Thoracic aorta (tissue), 2 donors: ENCODE measurements at regions not wholly inside any gene's neighbourhood (a gene's known extent, or its start where the extent isn't known, plus 50 kb on each side); places are given as distances from the start of the nearest gene placed in this dataset.
"Not testable (repeated sequence)": the region's sequence is repeated elsewhere in the genome, so short reads cannot be mapped to it uniquely, and the experiment has no call there.

Source experiments
- ATAC-seq: fragments of 150-250 bp; one replicate; pipeline ENCODE4 v1.8.0; 2017; ENCODE audit warnings: low read depth; ENCODE audit not compliant: insufficient number of reproducible peaks, low FRiP score
- DNase-seq: peaks from one replicate; pipeline ENCODE4 v3.0.0-alpha.2; 2020; ENCODE audit warnings: low spot score
- H3K27ac ChIP-seq, 2 donors: fragments of 200-600 bp; sonication (generic); 1 replicate in 1 of 2; 2 replicates in 1 of 2; pipeline ENCODE4 v1.5.1; 2016; ENCODE audit warnings: mild to moderate bottlenecking in 2 of 2, moderate library complexity in 2 of 2
- H3K27me3 ChIP-seq: fragments of 200-600 bp; sonication (generic); replicated peaks from 2 replicates; pipeline ENCODE4 v1.6.0; 2016; ENCODE audit warnings: mild to moderate bottlenecking; ENCODE audit not compliant: insufficient read depth
- H3K36me3 ChIP-seq: fragments of 200-600 bp; sonication (generic); one replicate; pipeline ENCODE4 v1.5.1; 2016
- H3K4me1 ChIP-seq, 2 donors: fragments of 200-600 bp; sonication (generic); 1 replicate in 1 of 2; 2 replicates in 1 of 2; pipeline versions ENCODE4 v1.5.1 to v1.6.0; 2016; ENCODE audit warnings: low read depth in 2 of 2, mild to moderate bottlenecking in 1 of 2; ENCODE audit not compliant: control insufficient read depth in 1 of 2
- H3K4me3 ChIP-seq: fragments of 200-600 bp; sonication (generic); 2 replicates; pipeline ENCODE4 v1.5.1; 2016; ENCODE audit warnings: mild to moderate bottlenecking
- H3K9me3 ChIP-seq: fragments of 200-600 bp; sonication (generic); 2 replicates; pipeline ENCODE4 v1.5.1; 2016
- TF ChIP-seq, protein P1 (sequence below): fragments of 200-600 bp; sonication (generic); IDR thresholded peaks from one replicate; pipeline ENCODE4 v1.5.1; 2019; ENCODE audit warnings: antibody characterized with exemption

DNA sequence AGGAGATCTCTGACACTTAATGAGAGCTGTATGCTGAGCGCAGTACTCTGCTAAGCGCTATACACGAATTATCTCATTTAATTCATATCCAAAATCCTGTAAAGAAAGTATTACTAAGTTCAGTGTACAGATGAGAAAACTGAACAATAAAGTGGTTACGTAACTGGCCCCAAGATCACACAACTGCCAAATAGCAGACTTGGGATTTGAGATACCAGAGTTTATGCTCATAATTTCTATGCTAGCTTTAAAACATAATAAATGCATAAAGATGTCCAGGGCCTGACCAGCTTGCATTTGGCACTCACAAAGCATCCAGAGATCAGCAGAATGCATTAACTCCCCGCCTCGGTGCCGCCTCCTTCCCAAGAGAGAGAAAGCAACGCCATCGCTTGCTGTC lies 83.2 kb upstream of the PWP1 start:
- DNase-seq (no peak), ATAC-seq (no peak)
- TF ChIP-seq, protein P1, sequence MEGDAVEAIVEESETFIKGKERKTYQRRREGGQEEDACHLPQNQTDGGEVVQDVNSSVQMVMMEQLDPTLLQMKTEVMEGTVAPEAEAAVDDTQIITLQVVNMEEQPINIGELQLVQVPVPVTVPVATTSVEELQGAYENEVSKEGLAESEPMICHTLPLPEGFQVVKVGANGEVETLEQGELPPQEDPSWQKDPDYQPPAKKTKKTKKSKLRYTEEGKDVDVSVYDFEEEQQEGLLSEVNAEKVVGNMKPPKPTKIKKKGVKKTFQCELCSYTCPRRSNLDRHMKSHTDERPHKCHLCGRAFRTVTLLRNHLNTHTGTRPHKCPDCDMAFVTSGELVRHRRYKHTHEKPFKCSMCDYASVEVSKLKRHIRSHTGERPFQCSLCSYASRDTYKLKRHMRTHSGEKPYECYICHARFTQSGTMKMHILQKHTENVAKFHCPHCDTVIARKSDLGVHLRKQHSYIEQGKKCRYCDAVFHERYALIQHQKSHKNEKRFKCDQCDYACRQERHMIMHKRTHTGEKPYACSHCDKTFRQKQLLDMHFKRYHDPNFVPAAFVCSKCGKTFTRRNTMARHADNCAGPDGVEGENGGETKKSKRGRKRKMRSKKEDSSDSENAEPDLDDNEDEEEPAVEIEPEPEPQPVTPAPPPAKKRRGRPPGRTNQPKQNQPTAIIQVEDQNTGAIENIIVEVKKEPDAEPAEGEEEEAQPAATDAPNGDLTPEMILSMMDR = no peak

DNA sequence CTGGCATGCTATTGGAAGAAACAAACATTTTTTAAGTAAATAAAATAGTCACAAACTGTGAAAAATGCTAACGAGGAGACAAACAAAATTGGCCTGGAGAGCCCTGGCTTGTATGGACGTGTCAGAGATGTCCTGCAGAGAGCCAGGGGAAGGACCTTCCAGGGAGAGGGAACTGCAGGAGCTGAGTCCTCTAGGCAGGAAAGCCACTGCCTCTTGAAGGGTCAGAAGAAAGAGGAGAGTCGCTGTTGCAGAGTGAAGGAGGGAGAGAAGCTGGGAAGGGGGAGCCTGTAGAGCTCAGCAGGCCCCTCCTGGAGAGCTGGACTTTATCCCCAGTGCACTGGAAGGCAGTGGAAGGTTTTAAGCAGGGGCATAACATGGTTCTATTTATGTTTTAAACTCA lies 80.3 kb upstream of the PWP1 start:
- Histone ChIP-seq H3K4me1 (no peaks in the 10 kb centered on the region), H3K9me3 (no peaks in the 10 kb centered on the region), H3K36me3 (no peaks in the 10 kb centered on the region), H3K27me3 (no peaks in the 10 kb centered on the region), H3K27ac (no peak overlapping the region), H3K4me3 (no peak overlapping the region)
- ATAC-seq (no peak), DNase-seq (no peak)
- TF ChIP-seq, protein P1 = no peak

More for the DNA sequence above, 83.2 kb upstream of the PWP1 start:
- H3K9me3 ChIP-seq = no peaks in the 10 kb centered on the region
- H3K36me3 ChIP-seq = no peaks in the 10 kb centered on the region
- H3K4me1 ChIP-seq = no peaks in the 10 kb centered on the region
- H3K4me3 ChIP-seq = no peak overlapping the region
- no peaks in the 10 kb centered on the region for H3K27me3 ChIP-seq
- no peak overlapping the region for H3K27ac ChIP-seq

DNA sequence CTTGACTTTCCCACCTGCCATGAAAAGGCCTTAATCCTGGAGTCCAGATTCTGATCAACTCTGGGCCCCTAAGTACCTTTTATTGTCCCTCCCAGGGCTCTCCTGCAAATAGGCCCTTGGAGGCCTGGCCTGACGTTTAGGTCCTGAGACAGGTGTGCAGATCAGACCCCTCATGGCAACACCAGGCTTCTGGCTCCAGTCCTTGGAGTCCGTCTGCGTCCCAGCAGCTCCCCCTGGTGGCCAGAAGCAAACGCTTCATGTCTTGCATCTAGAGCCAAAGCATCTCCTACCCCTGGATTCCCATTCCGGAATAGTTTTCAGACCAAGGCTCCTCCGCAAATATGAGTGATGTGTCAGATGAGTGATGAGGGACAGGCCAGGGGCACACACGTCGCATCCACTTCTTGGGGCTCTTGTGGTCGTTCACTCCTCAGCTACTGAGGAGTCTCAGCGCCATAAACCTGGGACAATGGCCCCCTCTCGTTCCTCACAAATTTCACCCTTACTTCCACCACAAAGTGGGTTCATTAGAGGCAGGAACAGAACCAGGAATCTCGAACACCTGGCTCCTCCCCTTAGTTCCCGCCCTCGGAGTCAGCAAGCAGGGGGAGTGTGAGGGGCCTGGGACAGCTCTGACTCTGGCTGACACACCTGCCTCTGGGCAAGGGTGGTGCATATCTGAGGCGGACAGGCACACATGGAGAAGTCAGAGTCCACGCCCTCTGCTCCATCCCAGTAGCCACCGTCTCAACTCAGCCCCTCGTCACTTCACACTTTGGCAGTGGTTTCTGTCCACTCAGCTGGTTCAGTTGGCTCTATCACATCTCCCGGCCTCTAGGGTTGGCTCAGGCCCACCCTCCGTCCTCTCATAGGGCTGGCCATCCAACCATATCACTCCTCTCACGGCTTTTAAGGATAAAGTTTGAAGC lies 77.9 kb upstream of the PWP1 start:
- Histone ChIP-seq H3K9me3 (no peaks in the 10 kb centered on the region), H3K36me3 (no peaks in the 10 kb centered on the region), H3K4me1 (no peaks in the 10 kb centered on the region), H3K4me3 (no peak overlapping the region), H3K27ac (no peak overlapping the region), H3K27me3 (no peaks in the 10 kb centered on the region)
- TF ChIP-seq, protein P1 = peak; percentile 82
- ATAC-seq (no peak), DNase-seq (no peak)

DNA sequence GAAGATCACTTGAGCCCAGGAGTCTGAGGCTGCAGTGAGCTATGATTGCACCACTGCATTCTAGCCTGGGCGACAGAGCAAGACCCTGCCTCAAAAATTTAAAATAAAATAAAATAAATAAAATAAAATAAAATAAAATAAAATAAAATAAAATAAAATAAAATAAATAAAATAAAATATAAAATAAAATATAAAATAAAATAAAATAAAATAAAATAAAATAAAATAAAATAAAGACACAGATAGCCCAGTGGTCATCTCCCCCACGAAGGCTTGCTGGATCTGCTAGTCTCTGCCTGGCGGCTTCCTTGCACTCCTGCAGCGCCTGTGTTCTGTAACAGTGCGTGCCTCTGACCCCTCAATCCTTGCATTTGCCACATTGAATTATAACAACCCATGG lies 76.8 kb upstream of the PWP1 start:
- DNase-seq, H3K4me3 ChIP-seq, ATAC-seq, H3K36me3 ChIP-seq, H3K27me3 ChIP-seq, H3K27ac ChIP-seq, H3K9me3 ChIP-seq, H3K4me1 ChIP-seq: not testable (repeated sequence)

DNA sequence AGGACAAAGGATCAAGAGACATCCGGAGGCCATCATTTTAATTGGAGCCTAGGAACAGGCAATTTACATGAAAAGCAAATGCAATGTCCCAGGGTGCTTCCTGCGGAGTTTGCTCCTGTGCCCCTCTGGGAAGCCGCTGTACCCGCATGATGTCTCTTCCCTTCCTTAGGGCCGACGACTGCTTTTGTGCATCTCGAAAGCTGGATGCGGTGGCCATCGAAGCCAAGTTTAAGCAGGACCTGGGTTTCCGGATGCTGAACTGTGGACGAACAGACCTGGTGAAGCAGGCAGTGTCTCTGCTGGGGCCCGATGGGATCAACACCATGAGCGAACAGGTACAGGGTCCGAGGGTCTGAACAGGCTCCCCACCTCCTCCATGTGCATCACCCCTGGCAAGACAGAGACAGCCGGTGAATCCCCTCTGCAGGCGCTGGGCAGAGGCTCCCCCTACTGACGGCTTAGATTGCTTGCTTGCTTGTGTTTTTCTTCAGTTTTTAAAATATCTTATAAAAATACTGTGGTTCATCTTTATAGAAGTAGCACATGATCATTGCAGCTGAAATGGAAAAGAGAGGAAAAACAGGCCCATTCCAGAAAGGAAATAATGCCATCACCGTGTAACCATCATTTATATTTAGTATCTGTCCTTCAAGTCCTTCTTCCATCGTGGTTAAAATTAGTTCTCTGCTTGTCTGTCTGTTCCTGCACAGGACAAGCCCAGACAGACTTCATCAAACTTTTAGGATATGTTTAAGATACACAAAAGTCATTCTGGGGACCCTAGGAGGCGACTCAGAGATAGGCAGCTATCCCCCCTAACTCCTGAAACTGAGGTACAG lies 75.4 kb upstream of the PWP1 start:
- H3K4me1 ChIP-seq = no peaks in the 10 kb centered on the region
- no peak for DNase-seq
- no peak for ATAC-seq
- no peaks in the 10 kb centered on the region for H3K9me3 ChIP-seq
- H3K4me3 ChIP-seq = no peak overlapping the region
- no peak overlapping the region for H3K27ac ChIP-seq
- TF ChIP-seq, protein P1 = no peak
- H3K36me3 ChIP-seq = no peaks in the 10 kb centered on the region
- H3K27me3 ChIP-seq = no peaks in the 10 kb centered on the region
